Nephron (organoid): ENCODE measurements at regions not wholly inside any gene's neighbourhood (a gene's known extent, or its start where the extent isn't known, plus 50 kb on each side); places are given as distances from the start of the nearest gene placed in this dataset.

Experiments used
- H3K27ac Mint-ChIP-seq, 3 experiments: 2 replicates each; pipeline ENCODE4 v1.8.0; 2020; ENCODE audit warnings: mixed read lengths in 3 of 3, mild to moderate bottlenecking in 2 of 3, moderate library complexity in 1 of 3
- H3K27me3 Mint-ChIP-seq: 2 replicates; pipeline ENCODE4 v1.8.0; 2021; ENCODE audit warnings: low read depth, mild to moderate bottlenecking, moderate library complexity, mixed read lengths
- H3K36me3 Mint-ChIP-seq: 2 replicates; pipeline ENCODE4 v1.8.0; 2020; ENCODE audit warnings: low read depth, mixed read lengths
- H3K4me1 Mint-ChIP-seq: 2 replicates; pipeline ENCODE4 v1.8.0; 2020; ENCODE audit warnings: mixed read lengths
- H3K4me3 Mint-ChIP-seq, 3 experiments: 2 replicates each; pipeline ENCODE4 v1.8.0; 2020; ENCODE audit warnings: mild to moderate bottlenecking in 3 of 3, mixed read lengths in 3 of 3, moderate library complexity in 2 of 3
- H3K9me3 Mint-ChIP-seq: 2 replicates; pipeline ENCODE4 v1.8.0; 2020; ENCODE audit warnings: mixed read lengths
- TF ChIP-seq, protein P1 (sequence below), 3 experiments: fragments of 200-600 bp; sonication (generic); IDR thresholded peaks; one replicate each; pipeline ENCODE4 v1.5.0; 2021; ENCODE audit warnings: antibody characterized with exemption in 3 of 3; ENCODE audit not compliant: unreplicated experiment in 3 of 3

GRCh38 chr3:194800002-194800401 is 114.3 kb downstream of the FAM43A start:
- Mint-ChIP-seq H3K27ac (no peak overlapping the region), H3K36me3 (peaks cover 4% of the 10 kb centered on the region), H3K4me1 (peaks cover 35% of the 10 kb centered on the region), H3K27me3 (peaks cover 26% of the 10 kb centered on the region), H3K9me3 (peaks cover 10% of the 10 kb centered on the region), H3K4me3 (no peak overlapping the region)
- TF ChIP-seq, protein P1, sequence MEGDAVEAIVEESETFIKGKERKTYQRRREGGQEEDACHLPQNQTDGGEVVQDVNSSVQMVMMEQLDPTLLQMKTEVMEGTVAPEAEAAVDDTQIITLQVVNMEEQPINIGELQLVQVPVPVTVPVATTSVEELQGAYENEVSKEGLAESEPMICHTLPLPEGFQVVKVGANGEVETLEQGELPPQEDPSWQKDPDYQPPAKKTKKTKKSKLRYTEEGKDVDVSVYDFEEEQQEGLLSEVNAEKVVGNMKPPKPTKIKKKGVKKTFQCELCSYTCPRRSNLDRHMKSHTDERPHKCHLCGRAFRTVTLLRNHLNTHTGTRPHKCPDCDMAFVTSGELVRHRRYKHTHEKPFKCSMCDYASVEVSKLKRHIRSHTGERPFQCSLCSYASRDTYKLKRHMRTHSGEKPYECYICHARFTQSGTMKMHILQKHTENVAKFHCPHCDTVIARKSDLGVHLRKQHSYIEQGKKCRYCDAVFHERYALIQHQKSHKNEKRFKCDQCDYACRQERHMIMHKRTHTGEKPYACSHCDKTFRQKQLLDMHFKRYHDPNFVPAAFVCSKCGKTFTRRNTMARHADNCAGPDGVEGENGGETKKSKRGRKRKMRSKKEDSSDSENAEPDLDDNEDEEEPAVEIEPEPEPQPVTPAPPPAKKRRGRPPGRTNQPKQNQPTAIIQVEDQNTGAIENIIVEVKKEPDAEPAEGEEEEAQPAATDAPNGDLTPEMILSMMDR (IDR thresholded peaks at IDR 0.05; ENCODE audit: unreplicated experiment in 3 of 3), result no peak

DNA sequence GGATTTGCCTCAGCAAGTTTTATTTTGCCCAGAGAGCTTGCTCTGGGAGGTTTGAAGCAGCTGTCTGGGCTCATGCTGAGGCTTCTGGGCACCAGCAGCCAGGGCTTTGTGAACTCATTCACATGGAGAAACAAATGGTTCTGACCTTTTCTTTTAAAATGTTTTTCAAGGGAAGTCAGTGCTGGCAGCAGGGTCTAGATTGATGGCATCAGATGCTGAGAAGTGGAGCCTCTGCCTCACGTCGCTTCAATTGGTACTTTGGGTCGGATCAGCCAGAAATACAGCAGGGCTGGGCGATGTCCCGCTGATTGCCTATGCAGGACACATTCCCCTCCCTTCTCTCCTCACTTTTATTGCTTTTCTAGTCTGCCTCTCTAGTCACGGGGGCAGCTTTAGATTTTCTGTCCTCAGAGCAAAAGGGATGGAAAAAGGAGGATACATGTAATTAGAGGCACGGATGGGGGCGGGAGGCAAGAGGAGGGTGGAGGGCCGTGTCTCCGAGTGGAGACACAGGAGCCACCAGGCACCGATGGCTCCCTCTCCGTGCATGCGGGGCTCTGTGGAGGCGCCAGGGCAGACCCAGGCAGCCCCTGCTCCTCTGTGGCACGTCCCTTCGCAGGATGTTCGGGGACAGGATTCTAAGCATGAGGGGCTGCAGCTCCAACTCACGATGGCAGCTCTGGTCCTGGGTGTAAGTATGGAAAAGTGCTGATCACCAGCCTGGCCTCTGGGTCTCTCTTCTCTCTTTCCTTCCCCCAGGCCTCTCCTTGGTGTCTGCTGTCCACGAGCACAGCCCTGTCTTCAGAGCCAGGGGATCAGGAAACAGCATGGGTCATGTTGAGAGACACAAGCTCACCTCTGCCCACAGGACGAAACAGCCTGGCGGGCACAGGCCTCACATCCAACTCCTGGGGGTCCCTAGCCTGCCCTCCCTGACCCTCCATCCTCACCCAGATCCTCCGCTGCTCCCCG is 116.1 kb downstream of the FAM43A start:
- H3K36me3 Mint-ChIP-seq, result no peaks in the 10 kb centered on the region
- H3K27ac Mint-ChIP-seq, result peak overlapping the region; percentile 44 to 75 (median 57)
- H3K4me1 Mint-ChIP-seq, result peaks cover 40% of the 10 kb centered on the region
- H3K4me3 Mint-ChIP-seq, result no peak overlapping the region
- TF ChIP-seq, protein P1 (IDR thresholded peaks at IDR 0.05; ENCODE audit: unreplicated experiment in 3 of 3), result no peak
- peaks cover 33% of the 10 kb centered on the region for H3K27me3 Mint-ChIP-seq
- peaks cover under 1% of the 10 kb centered on the region for H3K9me3 Mint-ChIP-seq

DNA sequence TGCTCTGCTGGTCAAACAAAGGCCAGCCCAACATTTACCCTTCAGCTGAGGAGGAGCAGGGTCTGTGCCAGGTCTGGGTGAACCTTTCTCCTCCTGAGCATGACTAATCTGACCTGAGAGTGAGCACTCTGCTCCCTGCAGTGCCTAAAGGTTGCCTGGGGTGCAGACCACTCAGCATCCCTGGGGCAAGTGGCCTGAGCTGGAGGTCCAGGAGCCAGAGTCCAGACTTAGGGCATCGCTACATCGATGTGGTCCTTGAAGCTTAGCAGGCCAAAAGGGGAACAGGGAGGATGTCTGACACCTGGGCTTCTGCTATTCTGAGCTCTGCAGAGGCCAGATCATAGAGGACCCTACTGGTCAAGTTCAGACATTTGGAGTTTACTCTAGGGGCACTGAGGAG is 119.1 kb downstream of the FAM43A start:
- TF ChIP-seq, protein P1 (IDR thresholded peaks at IDR 0.05; ENCODE audit: unreplicated experiment in 3 of 3), result no peak
- peaks cover 29% of the 10 kb centered on the region for H3K27me3 Mint-ChIP-seq
- H3K36me3 Mint-ChIP-seq, result no peaks in the 10 kb centered on the region
- H3K9me3 Mint-ChIP-seq, result no peaks in the 10 kb centered on the region
- H3K4me1 Mint-ChIP-seq, result peaks cover 43% of the 10 kb centered on the region
- H3K27ac Mint-ChIP-seq, result no peak overlapping the region
- no peak overlapping the region for H3K4me3 Mint-ChIP-seq

DNA sequence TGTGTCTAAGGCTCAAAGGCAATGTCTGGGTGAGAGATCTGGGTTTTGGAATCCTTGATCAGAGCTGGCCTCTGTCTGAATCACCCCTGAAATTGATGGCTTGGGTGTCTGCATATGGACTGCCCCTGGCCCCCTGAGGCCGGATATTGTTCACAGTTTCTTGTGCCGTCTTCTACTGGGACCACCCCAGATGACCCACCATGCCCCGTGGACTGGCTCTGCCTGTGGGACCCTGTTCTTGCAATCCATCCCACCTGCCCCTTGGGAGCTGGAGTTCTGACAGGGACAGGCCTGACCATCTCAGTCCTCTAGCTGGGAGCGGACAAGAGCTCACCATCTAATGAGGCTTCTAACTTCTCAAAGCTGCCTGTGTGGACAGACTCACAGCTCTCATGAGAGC is 119.9 kb downstream of the FAM43A start:
- no peak overlapping the region for H3K27ac Mint-ChIP-seq
- H3K9me3 Mint-ChIP-seq, result no peaks in the 10 kb centered on the region
- peaks cover 37% of the 10 kb centered on the region for H3K4me1 Mint-ChIP-seq
- H3K36me3 Mint-ChIP-seq, result no peaks in the 10 kb centered on the region
- H3K27me3 Mint-ChIP-seq, result peaks cover 23% of the 10 kb centered on the region
- TF ChIP-seq, protein P1 (IDR thresholded peaks at IDR 0.05; ENCODE audit: unreplicated experiment in 3 of 3), result no peak
- H3K4me3 Mint-ChIP-seq, result no peak overlapping the region

- peaks cover 21% of the 10 kb centered on the region for H3K4me1 Mint-ChIP-seq
- H3K36me3 Mint-ChIP-seq, result no peaks in the 10 kb centered on the region
- no peaks in the 10 kb centered on the region for H3K9me3 Mint-ChIP-seq
- TF ChIP-seq, protein P1 (IDR thresholded peaks at IDR 0.05; ENCODE audit: unreplicated experiment in 3 of 3), result no peak
- peaks cover 30% of the 10 kb centered on the region for H3K27me3 Mint-ChIP-seq
- no peak overlapping the region for H3K27ac Mint-ChIP-seq
- H3K4me3 Mint-ChIP-seq, result no peak overlapping the region
Measured at GRCh38 chr3:194806991-194807630, 121.4 kb downstream of the FAM43A start.
